Activated naive CD8-positive, alpha-beta T cell treated with anti-CD3 and anti-CD28 coated beads, Interleukin-2, amount 50 U/mL, for 16 hours (primary cell): ENCODE measurements at regions not wholly inside any gene's neighbourhood (a gene's known extent, or its start where the extent isn't known, plus 50 kb on each side); places are given as distances from the start of the nearest gene placed in this dataset.
"Not testable (repeated sequence)": the region's sequence is repeated elsewhere in the genome, so short reads cannot be mapped to it uniquely, and the experiment has no call there.

Experiments
- DNase-seq: peaks from one replicate; pipeline ENCODE4 v3.0.0-alpha.2; 2020; ENCODE audit warnings: low read depth, low spot score

- DNase-seq: no peak
Measured at GRCh38 chr4:82181789-82182188, 192.0 kb downstream of the HNRNPD start.

- no peak for DNase-seq
Measured at GRCh38 chr4:82172186-82172585, 201.6 kb downstream of the HNRNPD start.

- DNase-seq: no peak
Measured at GRCh38 chr4:82171531-82172155, 202.1 kb downstream of the HNRNPD start.

- no peak for DNase-seq
Measured at GRCh38 chr4:82149750-82150149, 224.0 kb downstream of the HNRNPD start.

- no peak for DNase-seq
Measured at GRCh38 chr4:82145850-82146249, 227.9 kb downstream of the HNRNPD start.

- no peak for DNase-seq
Measured at GRCh38 chr4:82140422-82140821, 233.4 kb downstream of the HNRNPD start.

GRCh38 chr4:82139287-82139686 lies 234.5 kb downstream of the HNRNPD start:
- no peak for DNase-seq

- DNase-seq: no peak
Measured at GRCh38 chr4:82138374-82138773, 235.4 kb downstream of the HNRNPD start.

- no peak for DNase-seq
Measured at GRCh38 chr4:82136161-82136801, 237.5 kb downstream of the HNRNPD start.

- DNase-seq: no peak
Measured at GRCh38 chr4:82128355-82128754, 245.4 kb downstream of the HNRNPD start.

- DNase-seq: no peak
Measured at GRCh38 chr4:82126512-82127040, 247.2 kb downstream of the HNRNPD start.

GRCh38 chr4:82125787-82126297 lies 247.9 kb downstream of the HNRNPD start:
- no peak for DNase-seq

GRCh38 chr4:82124932-82125786 lies 248.6 kb downstream of the HNRNPD start:
- DNase-seq: no peak

- no peak for DNase-seq
Measured at GRCh38 chr4:82124365-82124764, 249.4 kb downstream of the HNRNPD start.

GRCh38 chr4:82123934-82124333 lies 249.9 kb downstream of the HNRNPD start:
- no peak for DNase-seq

GRCh38 chr4:82115183-82115582 lies 258.6 kb downstream of the HNRNPD start:
- not testable (repeated sequence) for DNase-seq

GRCh38 chr4:82108506-82108905 lies 265.3 kb downstream of the HNRNPD start:
- DNase-seq: no peak

GRCh38 chr4:82104578-82104977 lies 269.2 kb downstream of the HNRNPD start:
- DNase-seq: no peak

- DNase-seq: no peak
Measured at GRCh38 chr4:82099928-82100579, 273.7 kb downstream of the HNRNPD start.

- no peak for DNase-seq
Measured at GRCh38 chr4:82097504-82097903, 276.3 kb downstream of the HNRNPD start.

GRCh38 chr4:82090717-82091116 lies 283.1 kb downstream of the HNRNPD start:
- no peak for DNase-seq

- DNase-seq: no peak
Measured at GRCh38 chr4:82084747-82085146, 289.0 kb downstream of the HNRNPD start.
